Gastrocnemius medialis (tissue), 4 donors: ENCODE measurements at regions not wholly inside any gene's neighbourhood (a gene's known extent, or its start where the extent isn't known, plus 50 kb on each side); places are given as distances from the start of the nearest gene placed in this dataset.

Experiments used
- CTCF ChIP-seq, 5 experiments: fragments of 450-650 bp in 3 of 5; fragments of 200-600 bp in 2 of 5; sonication (generic) in 2 of 5; IDR thresholded peaks in 4 of 5; conservative IDR thresholded peaks in 1 of 5; 1 replicate in 4 of 5; 2 replicates in 1 of 5; pipeline ENCODE4 v1.5.1; 2016 to 2019; ENCODE audit warnings: antibody characterized with exemption in 5 of 5, mild to moderate bottlenecking in 3 of 5, moderate library complexity in 3 of 5
- POLR2A ChIP-seq, 2 donors: fragments of 450-650 bp; IDR thresholded peaks; one replicate each; pipeline ENCODE4 v1.6.1; 2017; ENCODE audit warnings: antibody characterized with exemption in 2 of 2, mild to moderate bottlenecking in 2 of 2, moderate library complexity in 2 of 2

- TF ChIP-seq CTCF (IDR thresholded peaks at IDR 0.05 in 4 of 5, conservative IDR thresholded peaks at IDR 0.05 in 1 of 5) (no peak), POLR2A (IDR thresholded peaks at IDR 0.05) (no peak)
Measured at GRCh38 chr1:37303884-37304574, 170.4 kb upstream of the ZC3H12A start.
